H1 (cell line): ENCODE measurements at regions not wholly inside any gene's neighbourhood (a gene's known extent, or its start where the extent isn't known, plus 50 kb on each side); places are given as distances from the start of the nearest gene placed in this dataset.

Source experiments
- CTCF ChIA-PET: fragments of 300-600 bp; sonication (Branson Sonifier 250); formaldehyde crosslinking; loops from one replicate; lab custom pipeline; 2021; ENCODE audit not compliant: partially characterized antibody; lab: Charles Lee
- POLR2A ChIA-PET: fragments of 300-600 bp; sonication (Branson Sonifier 250); formaldehyde crosslinking; loops from one replicate; lab custom pipeline; 2021; ENCODE audit warnings: inconsistent platforms; ENCODE audit not compliant: partially characterized antibody; lab: Charles Lee
- DNase-seq, 2 experiments: peaks; one replicate each; pipeline versions ENCODE4 v3.0.0 to v3.0.0-alpha.2; 2010 to 2022; ENCODE audit warnings: low spot score in 2 of 2, low read depth in 1 of 2, mixed read lengths in 1 of 2
- FAIRE-seq: peaks from 2 replicates; lab custom pipeline; 2011; peaks lifted over from hg19 to GRCh38; lab: Jason Lieb, UNC
- H2AFZ ChIP-seq: 2 replicates; pipeline ENCODE4 v1.8.1; 2012; ENCODE audit warnings: low read length, inconsistent platforms
- H2AK5ac ChIP-seq: 2 replicates; pipeline ENCODE4 v1.6.1; 2013; ENCODE audit warnings: low read depth, low read length
- H2BK120ac ChIP-seq: replicated peaks from 2 replicates; pipeline ENCODE3; 2013; ENCODE audit warnings: low read depth, low read length, inconsistent platforms
- H2BK12ac ChIP-seq: 2 replicates; pipeline ENCODE4 v1.6.1; 2013; ENCODE audit warnings: low read depth, low read length
- H2BK15ac ChIP-seq: 2 replicates; pipeline ENCODE4 v1.6.1; 2013; ENCODE audit warnings: low read length
- H2BK20ac ChIP-seq: 2 replicates; pipeline ENCODE4 v1.6.1; 2013; ENCODE audit warnings: low read length
- H2BK5ac ChIP-seq: 2 replicates; pipeline ENCODE4 v1.6.1; 2013; ENCODE audit warnings: low read depth, low read length
- H3K14ac ChIP-seq: 2 replicates; pipeline ENCODE4 v1.6.1; 2013; ENCODE audit warnings: inconsistent platforms; ENCODE audit not compliant: insufficient read length
- H3K18ac ChIP-seq: 2 replicates; pipeline ENCODE4 v1.6.1; 2013; ENCODE audit warnings: low read length; ENCODE audit errors: extremely low read depth
- H3K23ac ChIP-seq: 2 replicates; pipeline ENCODE4 v1.6.1; 2013; ENCODE audit warnings: inconsistent platforms; ENCODE audit not compliant: insufficient read length
- H3K23me2 ChIP-seq: 2 replicates; pipeline ENCODE4 v1.6.1; 2013; ENCODE audit warnings: low read depth, low read length
- H3K27ac ChIP-seq: 2 replicates; pipeline ENCODE4 v1.6.1; 2011; ENCODE audit warnings: low read depth, low read length, inconsistent platforms
- H3K27me3 ChIP-seq, 4 experiments: replicated peaks in 1 of 4; 1 replicate in 1 of 4; 2 replicates in 3 of 4; pipeline versions ENCODE4 v1.6.1 to v1.8.1; 2011 to 2013; ENCODE audit warnings: low read length in 3 of 4, mild to moderate bottlenecking in 3 of 4, inconsistent platforms in 2 of 4, mixed read lengths in 2 of 4, moderate library complexity in 1 of 4; ENCODE audit not compliant: control insufficient read depth in 3 of 4, insufficient read depth in 3 of 4; ENCODE audit errors: extremely low read depth in 1 of 4
- H3K36me3 ChIP-seq, 4 experiments: 2 replicates each; pipeline versions ENCODE4 v1.6.1 to v1.8.1; 2011 to 2013; ENCODE audit warnings: mild to moderate bottlenecking in 4 of 4, low read length in 3 of 4, moderate library complexity in 2 of 4, control low read depth in 1 of 4, inconsistent platforms in 1 of 4; ENCODE audit not compliant: insufficient read depth in 4 of 4, control insufficient read depth in 2 of 4
- H3K4ac ChIP-seq: replicated peaks from 2 replicates; pipeline ENCODE3; 2013; ENCODE audit warnings: low read length, low read depth, mixed read lengths, inconsistent platforms; ENCODE audit not compliant: insufficient read length
- H3K4me1 ChIP-seq, 4 experiments: replicated peaks in 1 of 4; 1 replicate in 1 of 4; 2 replicates in 3 of 4; pipeline versions ENCODE4 v1.6.1 to v1.8.1; 2011 to 2013; ENCODE audit warnings: low read length in 3 of 4, inconsistent platforms in 2 of 4, mixed read lengths in 1 of 4; ENCODE audit not compliant: insufficient read depth in 4 of 4, control insufficient read depth in 3 of 4
- H3K4me2 ChIP-seq, 2 experiments: 2 replicates each; pipeline versions ENCODE4 v1.6.1 to v1.8.1; 2011 to 2013; ENCODE audit warnings: low read depth in 2 of 2, low read length in 2 of 2, control low read depth in 1 of 2, inconsistent platforms in 1 of 2, mild to moderate bottlenecking in 1 of 2; ENCODE audit not compliant: insufficient read depth in 1 of 2
- H3K4me3 ChIP-seq, 4 experiments: fragments of 200-600, 300-600 bp in 1 of 4; sonication (generic), shearing (Covaris generic), sonication (Bioruptor Twin) in 1 of 4; 2 replicates each; pipeline versions ENCODE4 v1.5.1 to v1.8.1; 2011 to 2016; ENCODE audit warnings: low read length in 4 of 4, low read depth in 3 of 4, control low read depth in 2 of 4, inconsistent platforms in 2 of 4, mild to moderate bottlenecking in 2 of 4, mixed read lengths in 1 of 4, moderate library complexity in 1 of 4; ENCODE audit not compliant: insufficient read depth in 2 of 4; ENCODE audit errors: extremely low read depth in 1 of 4
- H3K56ac ChIP-seq: replicated peaks from 2 replicates; pipeline ENCODE3; 2013; ENCODE audit warnings: low read depth, mild to moderate bottlenecking, mixed read lengths, low read length, inconsistent platforms; ENCODE audit not compliant: insufficient read length
- H3K79me1 ChIP-seq: 2 replicates; pipeline ENCODE4 v1.6.1; 2013; ENCODE audit warnings: low read depth, low read length, control low read depth
- H3K79me2 ChIP-seq, 2 experiments: 2 replicates each; pipeline versions ENCODE4 v1.6.1 to v1.8.1; 2012 to 2013; ENCODE audit warnings: low read length in 2 of 2, mild to moderate bottlenecking in 2 of 2, inconsistent platforms in 1 of 2; ENCODE audit not compliant: insufficient read depth in 2 of 2, control insufficient read depth in 1 of 2
- H3K9ac ChIP-seq, 4 experiments: replicated peaks in 1 of 4; 1 replicate in 1 of 4; 2 replicates in 3 of 4; pipeline versions ENCODE4 v1.6.1 to v1.8.1; 2011 to 2013; ENCODE audit warnings: low read depth in 3 of 4, low read length in 3 of 4, control low read depth in 2 of 4, mild to moderate bottlenecking in 2 of 4, moderate library complexity in 2 of 4, inconsistent platforms in 1 of 4; ENCODE audit errors: extremely low read depth in 1 of 4
- H3K9me3 ChIP-seq, 2 experiments: 2 replicates each; pipeline versions ENCODE4 v1.6.1 to v1.8.1; 2012 to 2013; ENCODE audit warnings: mild to moderate bottlenecking in 2 of 2, moderate library complexity in 2 of 2, control low read depth in 1 of 2, inconsistent platforms in 1 of 2, low read depth in 1 of 2, low read length in 1 of 2, mixed read lengths in 1 of 2; ENCODE audit not compliant: insufficient read depth in 2 of 2
- H4K20me1 ChIP-seq, 2 experiments: replicated peaks in 1 of 2; 2 replicates each; pipeline versions ENCODE3 to v1.8.1; 2011 to 2013; ENCODE audit warnings: inconsistent platforms in 2 of 2, low read length in 2 of 2, mild to moderate bottlenecking in 1 of 2; ENCODE audit not compliant: insufficient read depth in 2 of 2, control insufficient read depth in 1 of 2
- H4K5ac ChIP-seq: 2 replicates; pipeline ENCODE4 v1.6.1; 2013; ENCODE audit warnings: low read length, low read depth, mixed read lengths, inconsistent platforms; ENCODE audit not compliant: insufficient read length
- H4K8ac ChIP-seq: 2 replicates; pipeline ENCODE4 v1.8.0; 2013; ENCODE audit warnings: mild to moderate bottlenecking, moderate library complexity, low read length, inconsistent platforms; ENCODE audit not compliant: insufficient read depth; ENCODE audit errors: extremely low read depth
- H4K91ac ChIP-seq: replicated peaks from 2 replicates; pipeline ENCODE3; 2013; ENCODE audit warnings: low read length, mixed read lengths, inconsistent platforms; ENCODE audit not compliant: insufficient read length
- CTBP2 ChIP-seq: IDR thresholded peaks from 2 replicates; pipeline ENCODE4 v1.7.0; 2011; ENCODE audit warnings: borderline replicate concordance, mild to moderate bottlenecking, moderate library complexity, mixed read lengths, low read length; ENCODE audit not compliant: insufficient read depth, insufficient read length
- GTF2F1 ChIP-seq: IDR thresholded peaks from 2 replicates; pipeline ENCODE4 v1.6.1; 2012; ENCODE audit warnings: low read depth, low read length, improper control_type of control experiment, borderline replicate concordance
- JUN ChIP-seq: IDR thresholded peaks from 2 replicates; pipeline ENCODE4 v1.6.1; 2011; ENCODE audit warnings: low read depth, mild to moderate bottlenecking, improper control_type of control experiment, low read length
- SAP30 ChIP-seq: fragments of 300-600 bp; sonication (generic); IDR thresholded peaks from 2 replicates; pipeline ENCODE4 v1.7.1; 2012; ENCODE audit warnings: low read length, moderate library complexity, mild to moderate bottlenecking, inconsistent platforms; ENCODE audit not compliant: insufficient read depth, insufficient replicate concordance
- TEAD4 ChIP-seq: IDR thresholded peaks from 2 replicates; pipeline ENCODE4 v1.6.1; 2012; ENCODE audit warnings: low read depth, low read length, inconsistent platforms, mixed read lengths
- WGBS, 2 experiments: shearing (Covaris generic) in 1 of 2; methylation state at CpG; one replicate each; pipeline versions ENCODE4 v1.1.6 to v1.1.7; 2013 to 2015; ENCODE audit warnings: low lambda C conversion rate in 2 of 2, mixed read lengths in 2 of 2, inconsistent platforms in 1 of 2, low coverage in 1 of 2, missing lambda C conversion rate in 1 of 2; ENCODE audit not compliant: insufficient replicate concordance in 2 of 2, insufficient coverage in 1 of 2, insufficient read length in 1 of 2; ENCODE audit errors: extremely low coverage in 1 of 2, missing lambda C conversion rate in 1 of 2; 5-methylcytosine and 5-hydroxymethylcytosine counted together

GRCh38 chrX:39755143-39756032, 342.4 kb downstream of the BCOR start:
- Histone ChIP-seq H4K91ac (peak overlapping the region; percentile 54), H3K4me2 (no peak overlapping the region), H3K23ac (no peak overlapping the region), H2BK20ac (no peak overlapping the region), H3K56ac (no peak overlapping the region), H2BK15ac (no peak overlapping the region), H4K8ac (peak overlapping the region; percentile 38), H4K20me1 (no peaks in the 10 kb centered on the region), H4K5ac (no peak overlapping the region), H3K18ac (no peak overlapping the region; the same call in 1 of the 2 replicates), H3K79me2 (no peaks in the 10 kb centered on the region)
- no peak for FAIRE-seq
- TF ChIP-seq JUN (no peak), TEAD4 (no peak), SAP30 (no peak), GTF2F1 (no peak), CTBP2 (no peak)
- TF ChIP-seq, all 59 proteins: peak for 0
- Histone ChIP-seq H2BK120ac (no peak overlapping the region), H3K27me3 (no peaks in the 10 kb centered on the region), H2AK5ac (no peak overlapping the region), H3K14ac (no peak overlapping the region), H2AFZ (no peak overlapping the region), H2BK12ac (peak overlapping the region; percentile 27; the same call in 1 of the 2 replicates), H3K23me2 (no peaks in the 10 kb centered on the region), H3K27ac (no peak overlapping the region), H3K4ac (no peak overlapping the region), H3K4me3 (no peak overlapping the region), H3K9ac (no peak overlapping the region), H3K36me3 (no peaks in the 10 kb centered on the region), H3K4me1 (peaks cover 0 to 10% (median 0%) of the 10 kb centered on the region in 4 experiments; a peak in 2 of 7 replicates), H3K79me1 (no peaks in the 10 kb centered on the region), H2BK5ac (no peak overlapping the region), H3K9me3 (no peaks in the 10 kb centered on the region)
- ChIA-PET CTCF (interaction anchor here (0.5 kb wide), 1 partner anchor 68 kb away, joined by 3 read pairs; no protein-coding TSS in a partner anchor), POLR2A (interaction anchor here (0.6 kb wide), 1 partner anchor 41 kb away, joined by 3 read pairs; no protein-coding TSS in a partner anchor)
- no peak for DNase-seq
- 85% methylated on average over 21 of the region's 25 CpGs; no CpG with 5 or more reads in 1 of the 2 experiments for WGBS, 2 experiments
